B cell (primary cell): ENCODE measurements at regions not wholly inside any gene's neighbourhood (a gene's known extent, or its start where the extent isn't known, plus 50 kb on each side); places are given as distances from the start of the nearest gene placed in this dataset.

ENCODE experiments used
- ATAC-seq: fragments of 200-7000 bp; cut with Tn5 transposase; one replicate; pipeline ENCODE4 v1.10.0; 2021; ENCODE audit warnings: low read depth, mild to moderate bottlenecking, moderate number of reproducible peaks, moderate library complexity
- CTCF ChIA-PET: fragments of 350-600 bp; sonication (Branson Sonifier 250); formaldehyde crosslinking; loops from one replicate; lab custom pipeline; 2021; ENCODE audit warnings: antibody characterized with exemption, inconsistent platforms; lab: Charles Lee
- POLR2A ChIA-PET: fragments of 350-600 bp; sonication (Branson Sonifier 250); formaldehyde crosslinking; loops from one replicate; lab custom pipeline; 2021; ENCODE audit warnings: antibody characterized with exemption; lab: Charles Lee
- DNase-seq: peaks from one replicate; pipeline ENCODE4 v3.0.0; 2013
- H2AFZ ChIP-seq: 2 replicates; pipeline ENCODE4 v1.6.1; 2012; ENCODE audit warnings: mild to moderate bottlenecking, low read depth, low read length; ENCODE audit not compliant: insufficient read depth, poor library complexity, severe bottlenecking
- H3K27ac ChIP-seq, 2 donors: 1 replicate in 1 of 2; 2 replicates in 1 of 2; pipeline ENCODE4 v1.5.1; 2012 to 2013; ENCODE audit warnings: low read length in 2 of 2, mild to moderate bottlenecking in 2 of 2, moderate library complexity in 1 of 2
- H3K27me3 ChIP-seq, 4 experiments: fragments of 200-600 bp in 1 of 4; sonication (generic) in 1 of 4; replicated peaks in 1 of 4; 1 replicate in 2 of 4; 2 replicates in 2 of 4; pipeline versions ENCODE4 v1.6.1 to v1.7.0; 2013 to 2016; ENCODE audit warnings: low read length in 3 of 4, mild to moderate bottlenecking in 2 of 4, mixed read lengths in 1 of 4, moderate library complexity in 1 of 4; ENCODE audit not compliant: insufficient read depth in 4 of 4, control insufficient read depth in 3 of 4; ENCODE audit errors: control extremely low read depth in 1 of 4
- H3K36me3 ChIP-seq, 2 experiments: replicated peaks in 1 of 2; 1 replicate in 1 of 2; 2 replicates in 1 of 2; pipeline versions ENCODE4 v1.6.1 to v1.7.1; 2013; ENCODE audit warnings: low read length in 1 of 2; ENCODE audit not compliant: insufficient read depth in 2 of 2, control insufficient read depth in 1 of 2; ENCODE audit errors: control extremely low read depth in 1 of 2, extremely low read depth in 1 of 2
- H3K4me1 ChIP-seq, 2 donors: fragments of 200-600 bp in 1 of 2; sonication (generic) in 1 of 2; 1 replicate in 1 of 2; 2 replicates in 1 of 2; pipeline versions ENCODE4 v1.5.1 to v1.6.1; 2013 to 2017; ENCODE audit warnings: low read length in 2 of 2; ENCODE audit not compliant: control insufficient read depth in 2 of 2, insufficient read depth in 2 of 2
- H3K4me2 ChIP-seq: replicated peaks from 2 replicates; pipeline ENCODE3; 2012; ENCODE audit warnings: mild to moderate bottlenecking, low read depth, low read length; ENCODE audit not compliant: poor library complexity, severe bottlenecking
- H3K4me3 ChIP-seq, 5 experiments: fragments of 200-600 bp in 1 of 5; sonication (generic) in 1 of 5; 1 replicate in 3 of 5; 2 replicates in 2 of 5; pipeline versions ENCODE4 v1.5.1 to v1.7.0; 2011 to 2016; ENCODE audit warnings: low read length in 4 of 5, mild to moderate bottlenecking in 4 of 5, low read depth in 2 of 5, control low read depth in 1 of 5, moderate library complexity in 1 of 5; ENCODE audit not compliant: insufficient read depth in 1 of 5; ENCODE audit errors: control extremely low read depth in 1 of 5, extremely low read depth in 1 of 5
- H3K79me2 ChIP-seq: fragments of 200-600 bp; sonication (generic); one replicate; pipeline ENCODE4 v1.6.0; 2016; ENCODE audit warnings: low read length; ENCODE audit not compliant: control insufficient read depth, insufficient read depth
- H3K9ac ChIP-seq: fragments of 200-600 bp; sonication (generic); 2 replicates; pipeline ENCODE4 v1.6.1; 2017; ENCODE audit warnings: mild to moderate bottlenecking, low read length, moderate library complexity
- H3K9me3 ChIP-seq, 3 donors: one replicate each; pipeline versions ENCODE4 v1.6.1 to v1.7.1; 2013; ENCODE audit warnings: low read length in 2 of 3; ENCODE audit not compliant: control insufficient read depth in 2 of 3, insufficient read depth in 1 of 3; ENCODE audit errors: control extremely low read depth in 1 of 3
- H4K20me1 ChIP-seq: 2 replicates; pipeline ENCODE4 v1.6.0; 2012; ENCODE audit warnings: mild to moderate bottlenecking, low read length; ENCODE audit not compliant: insufficient read depth, control insufficient read depth, poor library complexity, severe bottlenecking
- H3K27ac Mint-ChIP-seq: one replicate; pipeline ENCODE4 v1.8.0; 2021; ENCODE audit warnings: mixed read lengths
- H3K27me3 Mint-ChIP-seq: one replicate; pipeline ENCODE4 v1.8.0; 2021; ENCODE audit warnings: mixed read lengths
- H3K4me1 Mint-ChIP-seq: one replicate; pipeline ENCODE4 v1.8.0; 2021; ENCODE audit warnings: mixed read lengths
- H3K4me3 Mint-ChIP-seq: one replicate; pipeline ENCODE4 v1.8.0; 2021; ENCODE audit warnings: mixed read lengths
- H3K9me3 Mint-ChIP-seq: one replicate; pipeline ENCODE4 v1.8.0; 2022; ENCODE audit warnings: mixed read lengths; ENCODE audit not compliant: insufficient read depth
- CTCF ChIP-seq: fragments of 200-600 bp; IDR thresholded peaks from one replicate; pipeline ENCODE4 v1.8.0; 2022; ENCODE audit warnings: antibody characterized with exemption, mild to moderate bottlenecking
- EZH2 ChIP-seq: IDR thresholded peaks from 2 replicates; pipeline ENCODE4 v1.6.1; 2012; ENCODE audit warnings: borderline replicate concordance, low read depth, mild to moderate bottlenecking, moderate library complexity, low read length; ENCODE audit not compliant: insufficient read depth, poor library complexity, severe bottlenecking
- WGBS: methylation state at CpG from one replicate; pipeline ENCODE4 v1.1.5; 2013; ENCODE audit warnings: missing lambda C conversion rate; ENCODE audit not compliant: insufficient coverage; 5-methylcytosine and 5-hydroxymethylcytosine counted together
- intact Hi-C: fragments of 100-400 bp; cut with micrococcal nuclease; formaldehyde crosslinking; loops from one replicate; pipeline ENCODE4 v1.10.0; 2022

DNA sequence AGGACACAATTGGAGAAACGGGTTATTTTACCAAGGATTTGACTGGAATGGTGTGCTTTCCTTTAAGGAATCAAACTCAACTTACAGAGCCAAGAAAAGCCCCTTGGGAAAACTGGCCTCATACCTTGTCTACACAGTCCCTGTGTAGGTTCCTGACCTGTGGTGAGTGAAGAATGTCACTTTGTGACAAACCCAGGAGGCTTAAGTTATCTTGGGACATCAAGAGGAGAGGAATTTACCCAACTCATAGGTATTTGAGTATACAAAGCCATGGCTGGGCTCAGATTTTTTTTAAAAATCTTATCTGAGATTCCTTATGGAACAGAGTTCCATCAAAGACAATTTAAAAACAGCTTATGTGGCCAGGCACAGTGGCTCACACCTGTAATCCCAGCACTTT is 112.1 kb downstream of the EIF4E start:
- H3K79me2 ChIP-seq, result no peaks in the 10 kb centered on the region
- no peaks in the 10 kb centered on the region for H4K20me1 ChIP-seq
- Mint-ChIP-seq H3K27ac (no peak overlapping the region), H3K9me3 (no peaks in the 10 kb centered on the region), H3K4me1 (no peaks in the 10 kb centered on the region), H3K4me3 (no peak overlapping the region), H3K27me3 (peaks cover 17% of the 10 kb centered on the region)
- ATAC-seq (no peak), DNase-seq (no peak)
- H3K36me3 ChIP-seq, result no peaks in the 10 kb centered on the region
- no peaks in the 10 kb centered on the region for H3K4me1 ChIP-seq
- H3K4me3 ChIP-seq, result no peak overlapping the region
- no peak overlapping the region for H3K4me2 ChIP-seq
- POLR2A ChIA-PET, result no interaction called here
- no CpG with 5 or more reads among the region's 1 CpG for WGBS
- TF ChIP-seq EZH2, result no peak
- no peak for TF ChIP-seq CTCF
- intact Hi-C loops, result no loop called here
- no peak overlapping the region for H2AFZ ChIP-seq
- CTCF ChIA-PET, result no interaction called here
- H3K27me3 ChIP-seq, result peaks cover 0 to 3% (median 0%) of the 10 kb centered on the region in 4 experiments
- H3K9me3 ChIP-seq, result peaks cover 1 to 8% (median 7%) of the 10 kb centered on the region in 3 donors
- H3K9ac ChIP-seq, result no peak overlapping the region
- H3K27ac ChIP-seq, result no peak overlapping the region

DNA sequence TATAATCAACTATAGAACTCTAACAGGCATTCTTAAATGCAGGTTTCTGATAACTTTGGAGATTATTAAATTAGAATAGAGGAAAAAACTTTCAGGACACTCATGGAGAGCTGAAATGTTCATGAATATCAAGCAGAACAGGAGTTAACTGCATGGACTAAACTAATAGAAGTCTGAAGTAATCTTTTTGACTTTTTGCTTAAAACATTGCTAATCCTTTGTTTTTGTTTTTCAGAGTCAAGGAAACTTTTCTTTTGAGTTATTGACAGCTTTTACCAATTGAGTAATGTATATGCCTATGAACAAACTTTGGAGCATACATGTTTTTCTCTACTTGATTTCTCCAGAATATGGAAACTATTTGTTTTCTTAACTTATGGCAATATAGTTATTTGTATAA is 112.5 kb downstream of the EIF4E start:
- peaks cover 15% of the 10 kb centered on the region for H3K27me3 Mint-ChIP-seq
- no peaks in the 10 kb centered on the region for H3K9me3 Mint-ChIP-seq
- TF ChIP-seq EZH2 (no peak), CTCF (no peak)
- H3K27ac Mint-ChIP-seq, result no peak overlapping the region
- DNase-seq, result no peak
- H3K79me2 ChIP-seq, result no peaks in the 10 kb centered on the region
- no peak for ATAC-seq
- intact Hi-C loops, result no loop called here
- H3K4me3 ChIP-seq, result no peak overlapping the region
- no peak overlapping the region for H3K27ac ChIP-seq
- peaks cover 0 to 3% (median 0%) of the 10 kb centered on the region in 4 experiments for H3K27me3 ChIP-seq
- H3K9ac ChIP-seq, result no peak overlapping the region
- ChIA-PET POLR2A (no interaction called here), CTCF (no interaction called here)
- H3K36me3 ChIP-seq, result no peaks in the 10 kb centered on the region
- H3K4me3 Mint-ChIP-seq, result no peak overlapping the region
- H4K20me1 ChIP-seq, result no peaks in the 10 kb centered on the region
- no peak overlapping the region for H3K4me2 ChIP-seq
- H2AFZ ChIP-seq, result no peak overlapping the region
- H3K4me1 ChIP-seq, result no peaks in the 10 kb centered on the region
- no peaks in the 10 kb centered on the region for H3K4me1 Mint-ChIP-seq
- peaks cover 1 to 8% (median 7%) of the 10 kb centered on the region in 3 donors for H3K9me3 ChIP-seq
